H1 (cell line): ENCODE measurements at regions not wholly inside any gene's neighbourhood (a gene's known extent, or its start where the extent isn't known, plus 50 kb on each side); places are given as distances from the start of the nearest gene placed in this dataset.

Experiments used
- BACH1 ChIP-seq: IDR thresholded peaks from 2 replicates; pipeline ENCODE4 v1.6.1; 2012; ENCODE audit warnings: low read length, improper control_type of control experiment
- CHD2 ChIP-seq: IDR thresholded peaks from 2 replicates; pipeline ENCODE4 v1.6.1; 2012; ENCODE audit warnings: low read length, improper control_type of control experiment
- KDM1A ChIP-seq: fragments of 200-600, 300-600 bp; sonication (generic); IDR thresholded peaks from 2 replicates; pipeline ENCODE4 v1.7.1; 2016; ENCODE audit warnings: mild to moderate bottlenecking, low read length, borderline replicate concordance
- RAD21 ChIP-seq, 2 experiments: IDR thresholded peaks in 1 of 2; conservative IDR thresholded peaks in 1 of 2; 2 replicates each; pipeline ENCODE4 v1.6.1; 2011; ENCODE audit warnings: low read depth in 2 of 2, low read length in 2 of 2, improper control_type of control experiment in 1 of 2, inconsistent platforms in 1 of 2, mild to moderate bottlenecking in 1 of 2, moderate library complexity in 1 of 2
- SIRT6 ChIP-seq: IDR thresholded peaks from one replicate; pipeline ENCODE4 v1.7.1; 2012; ENCODE audit warnings: low read length, inconsistent platforms
- SRF ChIP-seq: IDR thresholded peaks from 2 replicates; pipeline ENCODE4 v1.6.1; 2011; ENCODE audit warnings: mild to moderate bottlenecking, low read depth, low read length, moderate library complexity
- TF ChIP-seq, protein P1 (sequence below), 3 experiments: IDR thresholded peaks; 1 replicate in 2 of 3; 2 replicates in 1 of 3; pipeline versions ENCODE4 v1.5.1 to v1.6.1; 2011; ENCODE audit warnings: low read length in 3 of 3, mild to moderate bottlenecking in 3 of 3, inconsistent platforms in 2 of 3, low read depth in 1 of 3, moderate library complexity in 1 of 3; ENCODE audit not compliant: insufficient read depth in 1 of 3; ENCODE audit errors: control extremely low read depth in 1 of 3
- TF ChIP-seq, protein P2 (sequence below): fragments of 300-600 bp; sonication (generic); IDR thresholded peaks from 2 replicates; pipeline ENCODE4 v1.7.1; 2012; ENCODE audit warnings: low read length, moderate library complexity, mild to moderate bottlenecking, inconsistent platforms; ENCODE audit not compliant: insufficient replicate concordance

- TF ChIP-seq, protein P1, sequence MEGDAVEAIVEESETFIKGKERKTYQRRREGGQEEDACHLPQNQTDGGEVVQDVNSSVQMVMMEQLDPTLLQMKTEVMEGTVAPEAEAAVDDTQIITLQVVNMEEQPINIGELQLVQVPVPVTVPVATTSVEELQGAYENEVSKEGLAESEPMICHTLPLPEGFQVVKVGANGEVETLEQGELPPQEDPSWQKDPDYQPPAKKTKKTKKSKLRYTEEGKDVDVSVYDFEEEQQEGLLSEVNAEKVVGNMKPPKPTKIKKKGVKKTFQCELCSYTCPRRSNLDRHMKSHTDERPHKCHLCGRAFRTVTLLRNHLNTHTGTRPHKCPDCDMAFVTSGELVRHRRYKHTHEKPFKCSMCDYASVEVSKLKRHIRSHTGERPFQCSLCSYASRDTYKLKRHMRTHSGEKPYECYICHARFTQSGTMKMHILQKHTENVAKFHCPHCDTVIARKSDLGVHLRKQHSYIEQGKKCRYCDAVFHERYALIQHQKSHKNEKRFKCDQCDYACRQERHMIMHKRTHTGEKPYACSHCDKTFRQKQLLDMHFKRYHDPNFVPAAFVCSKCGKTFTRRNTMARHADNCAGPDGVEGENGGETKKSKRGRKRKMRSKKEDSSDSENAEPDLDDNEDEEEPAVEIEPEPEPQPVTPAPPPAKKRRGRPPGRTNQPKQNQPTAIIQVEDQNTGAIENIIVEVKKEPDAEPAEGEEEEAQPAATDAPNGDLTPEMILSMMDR (IDR thresholded peaks at IDR 0.05; ENCODE audit: control extremely low read depth in 1 of 3, insufficient read depth in 1 of 3, low read depth in 1 of 3, low read length in 3 of 3) = no peak
- TF ChIP-seq CHD2 = no peak
- TF ChIP-seq RAD21 (IDR thresholded peaks at IDR 0.05 in 1 of 2, conservative IDR thresholded peaks at IDR 0.05 in 1 of 2; ENCODE audit: low read depth in 2 of 2, low read length in 2 of 2) = no peak; a peak in 1 of 4 replicates
- TF ChIP-seq KDM1A = peak; percentile 14; the same call in 1 of the 2 replicates
- TF ChIP-seq BACH1 = peak; percentile 35; the same call in 1 of the 2 replicates
- TF ChIP-seq, protein P2, sequence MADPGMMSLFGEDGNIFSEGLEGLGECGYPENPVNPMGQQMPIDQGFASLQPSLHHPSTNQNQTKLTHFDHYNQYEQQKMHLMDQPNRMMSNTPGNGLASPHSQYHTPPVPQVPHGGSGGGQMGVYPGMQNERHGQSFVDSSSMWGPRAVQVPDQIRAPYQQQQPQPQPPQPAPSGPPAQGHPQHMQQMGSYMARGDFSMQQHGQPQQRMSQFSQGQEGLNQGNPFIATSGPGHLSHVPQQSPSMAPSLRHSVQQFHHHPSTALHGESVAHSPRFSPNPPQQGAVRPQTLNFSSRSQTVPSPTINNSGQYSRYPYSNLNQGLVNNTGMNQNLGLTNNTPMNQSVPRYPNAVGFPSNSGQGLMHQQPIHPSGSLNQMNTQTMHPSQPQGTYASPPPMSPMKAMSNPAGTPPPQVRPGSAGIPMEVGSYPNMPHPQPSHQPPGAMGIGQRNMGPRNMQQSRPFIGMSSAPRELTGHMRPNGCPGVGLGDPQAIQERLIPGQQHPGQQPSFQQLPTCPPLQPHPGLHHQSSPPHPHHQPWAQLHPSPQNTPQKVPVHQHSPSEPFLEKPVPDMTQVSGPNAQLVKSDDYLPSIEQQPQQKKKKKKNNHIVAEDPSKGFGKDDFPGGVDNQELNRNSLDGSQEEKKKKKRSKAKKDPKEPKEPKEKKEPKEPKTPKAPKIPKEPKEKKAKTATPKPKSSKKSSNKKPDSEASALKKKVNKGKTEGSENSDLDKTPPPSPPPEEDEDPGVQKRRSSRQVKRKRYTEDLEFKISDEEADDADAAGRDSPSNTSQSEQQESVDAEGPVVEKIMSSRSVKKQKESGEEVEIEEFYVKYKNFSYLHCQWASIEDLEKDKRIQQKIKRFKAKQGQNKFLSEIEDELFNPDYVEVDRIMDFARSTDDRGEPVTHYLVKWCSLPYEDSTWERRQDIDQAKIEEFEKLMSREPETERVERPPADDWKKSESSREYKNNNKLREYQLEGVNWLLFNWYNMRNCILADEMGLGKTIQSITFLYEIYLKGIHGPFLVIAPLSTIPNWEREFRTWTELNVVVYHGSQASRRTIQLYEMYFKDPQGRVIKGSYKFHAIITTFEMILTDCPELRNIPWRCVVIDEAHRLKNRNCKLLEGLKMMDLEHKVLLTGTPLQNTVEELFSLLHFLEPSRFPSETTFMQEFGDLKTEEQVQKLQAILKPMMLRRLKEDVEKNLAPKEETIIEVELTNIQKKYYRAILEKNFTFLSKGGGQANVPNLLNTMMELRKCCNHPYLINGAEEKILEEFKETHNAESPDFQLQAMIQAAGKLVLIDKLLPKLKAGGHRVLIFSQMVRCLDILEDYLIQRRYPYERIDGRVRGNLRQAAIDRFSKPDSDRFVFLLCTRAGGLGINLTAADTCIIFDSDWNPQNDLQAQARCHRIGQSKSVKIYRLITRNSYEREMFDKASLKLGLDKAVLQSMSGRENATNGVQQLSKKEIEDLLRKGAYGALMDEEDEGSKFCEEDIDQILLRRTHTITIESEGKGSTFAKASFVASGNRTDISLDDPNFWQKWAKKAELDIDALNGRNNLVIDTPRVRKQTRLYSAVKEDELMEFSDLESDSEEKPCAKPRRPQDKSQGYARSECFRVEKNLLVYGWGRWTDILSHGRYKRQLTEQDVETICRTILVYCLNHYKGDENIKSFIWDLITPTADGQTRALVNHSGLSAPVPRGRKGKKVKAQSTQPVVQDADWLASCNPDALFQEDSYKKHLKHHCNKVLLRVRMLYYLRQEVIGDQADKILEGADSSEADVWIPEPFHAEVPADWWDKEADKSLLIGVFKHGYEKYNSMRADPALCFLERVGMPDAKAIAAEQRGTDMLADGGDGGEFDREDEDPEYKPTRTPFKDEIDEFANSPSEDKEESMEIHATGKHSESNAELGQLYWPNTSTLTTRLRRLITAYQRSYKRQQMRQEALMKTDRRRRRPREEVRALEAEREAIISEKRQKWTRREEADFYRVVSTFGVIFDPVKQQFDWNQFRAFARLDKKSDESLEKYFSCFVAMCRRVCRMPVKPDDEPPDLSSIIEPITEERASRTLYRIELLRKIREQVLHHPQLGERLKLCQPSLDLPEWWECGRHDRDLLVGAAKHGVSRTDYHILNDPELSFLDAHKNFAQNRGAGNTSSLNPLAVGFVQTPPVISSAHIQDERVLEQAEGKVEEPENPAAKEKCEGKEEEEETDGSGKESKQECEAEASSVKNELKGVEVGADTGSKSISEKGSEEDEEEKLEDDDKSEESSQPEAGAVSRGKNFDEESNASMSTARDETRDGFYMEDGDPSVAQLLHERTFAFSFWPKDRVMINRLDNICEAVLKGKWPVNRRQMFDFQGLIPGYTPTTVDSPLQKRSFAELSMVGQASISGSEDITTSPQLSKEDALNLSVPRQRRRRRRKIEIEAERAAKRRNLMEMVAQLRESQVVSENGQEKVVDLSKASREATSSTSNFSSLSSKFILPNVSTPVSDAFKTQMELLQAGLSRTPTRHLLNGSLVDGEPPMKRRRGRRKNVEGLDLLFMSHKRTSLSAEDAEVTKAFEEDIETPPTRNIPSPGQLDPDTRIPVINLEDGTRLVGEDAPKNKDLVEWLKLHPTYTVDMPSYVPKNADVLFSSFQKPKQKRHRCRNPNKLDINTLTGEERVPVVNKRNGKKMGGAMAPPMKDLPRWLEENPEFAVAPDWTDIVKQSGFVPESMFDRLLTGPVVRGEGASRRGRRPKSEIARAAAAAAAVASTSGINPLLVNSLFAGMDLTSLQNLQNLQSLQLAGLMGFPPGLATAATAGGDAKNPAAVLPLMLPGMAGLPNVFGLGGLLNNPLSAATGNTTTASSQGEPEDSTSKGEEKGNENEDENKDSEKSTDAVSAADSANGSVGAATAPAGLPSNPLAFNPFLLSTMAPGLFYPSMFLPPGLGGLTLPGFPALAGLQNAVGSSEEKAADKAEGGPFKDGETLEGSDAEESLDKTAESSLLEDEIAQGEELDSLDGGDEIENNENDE = peak; percentile 78
- TF ChIP-seq SIRT6 = no peak
- no peak for TF ChIP-seq SRF
Observed at GRCh38 chr4:125639182-125639621, 324.4 kb downstream of the FAT4 start (continued).
